ENCODE measurements at regions not wholly inside any gene's neighbourhood (a gene's known extent, or its start where the extent isn't known, plus 50 kb on each side); places are given as distances from the start of the nearest gene placed in this dataset.

DNA sequence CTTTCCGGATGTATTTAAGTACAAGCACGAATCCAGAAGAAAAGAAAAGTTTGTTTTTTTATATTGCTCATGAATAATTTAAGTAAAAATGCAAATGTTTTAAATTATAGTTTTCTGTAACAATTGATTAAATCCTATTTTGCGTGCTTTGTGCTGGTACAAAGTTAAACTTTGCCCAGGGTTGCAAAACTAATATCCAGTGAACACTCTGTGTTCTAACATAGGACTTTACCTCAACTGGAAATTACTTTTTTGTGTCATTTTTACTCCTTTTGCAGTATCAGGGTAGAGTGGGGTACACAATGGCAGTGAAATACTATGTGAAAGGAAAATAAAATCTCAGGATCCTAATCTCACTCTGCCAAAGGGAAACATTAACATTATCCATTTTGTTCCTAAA is 801.4 kb upstream of the MBL2 start:
- Histone ChIP-seq H2AFZ (ENCODE audit: low read depth, low read length, poor library complexity, severe bottlenecking) (no peak overlapping the region), H3K4me2 (ENCODE audit: low read length) (no peak overlapping the region), H3K9me2 (ENCODE audit: insufficient read depth) (no peaks in the 10 kb centered on the region), H3K9me3 (ENCODE audit: control insufficient read depth in 1 of 2, insufficient read depth in 1 of 2, low read depth in 1 of 2, low read length in 2 of 2) (peaks cover 11 to 17% of the 10 kb centered on the region in 2 experiments; a peak in 2 of 4 replicates), H4K20me1 (ENCODE audit: insufficient read depth) (no peaks in the 10 kb centered on the region), H3K27ac (ENCODE audit: low read depth, low read length) (no peak overlapping the region), H3K4me3 (replicated peaks in 1 of 2; ENCODE audit: low read depth in 1 of 2, low read length in 2 of 2) (no peak overlapping the region), H3K79me2 (ENCODE audit: insufficient read depth, low read length) (no peaks in the 10 kb centered on the region), H3K36me3 (ENCODE audit: control insufficient read depth in 1 of 2, insufficient read depth in 2 of 2, low read length in 2 of 2) (no peaks in the 10 kb centered on the region), H3K4me1 (ENCODE audit: control insufficient read depth in 1 of 2, insufficient read depth in 2 of 2, low read length in 2 of 2) (no peaks in the 10 kb centered on the region), H3K27me3 (ENCODE audit: insufficient read depth, low read length) (no peaks in the 10 kb centered on the region), H3K9ac (ENCODE audit: low read length) (no peak overlapping the region)
- TF ChIP-seq POLR2AphosphoS5 (IDR thresholded peaks at IDR 0.05; ENCODE audit: low read depth, low read length) (no peak), EGR1 (IDR thresholded peaks at IDR 0.05; ENCODE audit: low read depth) (no peak), EZH2phosphoT487 (IDR thresholded peaks at IDR 0.05; ENCODE audit: borderline replicate concordance) (no peak), SIN3A (IDR thresholded peaks at IDR 0.05; ENCODE audit: low read depth) (no peak), TCF7L2 (IDR thresholded peaks at IDR 0.05; ENCODE audit: borderline replicate concordance, extremely low read depth, insufficient read depth, insufficient read length) (no peak), EZH2 (IDR thresholded peaks at IDR 0.05) (no peak), CEBPB (IDR thresholded peaks at IDR 0.05; ENCODE audit: low read depth) (no peak), POLR2A (IDR thresholded peaks at IDR 0.05; ENCODE audit: borderline replicate concordance, extremely low read depth, insufficient read depth, insufficient read length) (no peak), FOSL1 (IDR thresholded peaks at IDR 0.05; ENCODE audit: low read depth) (no peak), CBX3 (IDR thresholded peaks at IDR 0.05; ENCODE audit: low read depth) (no peak), ZFX (IDR thresholded peaks at IDR 0.05) (no peak), SRF (IDR thresholded peaks at IDR 0.05; ENCODE audit: low read depth) (no peak)
- TF ChIP-seq, protein P1, sequence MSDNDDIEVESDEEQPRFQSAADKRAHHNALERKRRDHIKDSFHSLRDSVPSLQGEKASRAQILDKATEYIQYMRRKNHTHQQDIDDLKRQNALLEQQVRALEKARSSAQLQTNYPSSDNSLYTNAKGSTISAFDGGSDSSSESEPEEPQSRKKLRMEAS (IDR thresholded peaks at IDR 0.05): no peak
- TF ChIP-seq, protein P2, sequence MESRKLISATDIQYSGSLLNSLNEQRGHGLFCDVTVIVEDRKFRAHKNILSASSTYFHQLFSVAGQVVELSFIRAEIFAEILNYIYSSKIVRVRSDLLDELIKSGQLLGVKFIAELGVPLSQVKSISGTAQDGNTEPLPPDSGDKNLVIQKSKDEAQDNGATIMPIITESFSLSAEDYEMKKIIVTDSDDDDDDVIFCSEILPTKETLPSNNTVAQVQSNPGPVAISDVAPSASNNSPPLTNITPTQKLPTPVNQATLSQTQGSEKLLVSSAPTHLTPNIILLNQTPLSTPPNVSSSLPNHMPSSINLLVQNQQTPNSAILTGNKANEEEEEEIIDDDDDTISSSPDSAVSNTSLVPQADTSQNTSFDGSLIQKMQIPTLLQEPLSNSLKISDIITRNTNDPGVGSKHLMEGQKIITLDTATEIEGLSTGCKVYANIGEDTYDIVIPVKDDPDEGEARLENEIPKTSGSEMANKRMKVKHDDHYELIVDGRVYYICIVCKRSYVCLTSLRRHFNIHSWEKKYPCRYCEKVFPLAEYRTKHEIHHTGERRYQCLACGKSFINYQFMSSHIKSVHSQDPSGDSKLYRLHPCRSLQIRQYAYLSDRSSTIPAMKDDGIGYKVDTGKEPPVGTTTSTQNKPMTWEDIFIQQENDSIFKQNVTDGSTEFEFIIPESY (IDR thresholded peaks at IDR 0.05; ENCODE audit: extremely low read depth, insufficient replicate concordance, low read length): no peak
- TF ChIP-seq, protein P3, sequence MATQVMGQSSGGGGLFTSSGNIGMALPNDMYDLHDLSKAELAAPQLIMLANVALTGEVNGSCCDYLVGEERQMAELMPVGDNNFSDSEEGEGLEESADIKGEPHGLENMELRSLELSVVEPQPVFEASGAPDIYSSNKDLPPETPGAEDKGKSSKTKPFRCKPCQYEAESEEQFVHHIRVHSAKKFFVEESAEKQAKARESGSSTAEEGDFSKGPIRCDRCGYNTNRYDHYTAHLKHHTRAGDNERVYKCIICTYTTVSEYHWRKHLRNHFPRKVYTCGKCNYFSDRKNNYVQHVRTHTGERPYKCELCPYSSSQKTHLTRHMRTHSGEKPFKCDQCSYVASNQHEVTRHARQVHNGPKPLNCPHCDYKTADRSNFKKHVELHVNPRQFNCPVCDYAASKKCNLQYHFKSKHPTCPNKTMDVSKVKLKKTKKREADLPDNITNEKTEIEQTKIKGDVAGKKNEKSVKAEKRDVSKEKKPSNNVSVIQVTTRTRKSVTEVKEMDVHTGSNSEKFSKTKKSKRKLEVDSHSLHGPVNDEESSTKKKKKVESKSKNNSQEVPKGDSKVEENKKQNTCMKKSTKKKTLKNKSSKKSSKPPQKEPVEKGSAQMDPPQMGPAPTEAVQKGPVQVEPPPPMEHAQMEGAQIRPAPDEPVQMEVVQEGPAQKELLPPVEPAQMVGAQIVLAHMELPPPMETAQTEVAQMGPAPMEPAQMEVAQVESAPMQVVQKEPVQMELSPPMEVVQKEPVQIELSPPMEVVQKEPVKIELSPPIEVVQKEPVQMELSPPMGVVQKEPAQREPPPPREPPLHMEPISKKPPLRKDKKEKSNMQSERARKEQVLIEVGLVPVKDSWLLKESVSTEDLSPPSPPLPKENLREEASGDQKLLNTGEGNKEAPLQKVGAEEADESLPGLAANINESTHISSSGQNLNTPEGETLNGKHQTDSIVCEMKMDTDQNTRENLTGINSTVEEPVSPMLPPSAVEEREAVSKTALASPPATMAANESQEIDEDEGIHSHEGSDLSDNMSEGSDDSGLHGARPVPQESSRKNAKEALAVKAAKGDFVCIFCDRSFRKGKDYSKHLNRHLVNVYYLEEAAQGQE (IDR thresholded peaks at IDR 0.05; ENCODE audit: low read depth): no peak
- TF ChIP-seq, protein P4, sequence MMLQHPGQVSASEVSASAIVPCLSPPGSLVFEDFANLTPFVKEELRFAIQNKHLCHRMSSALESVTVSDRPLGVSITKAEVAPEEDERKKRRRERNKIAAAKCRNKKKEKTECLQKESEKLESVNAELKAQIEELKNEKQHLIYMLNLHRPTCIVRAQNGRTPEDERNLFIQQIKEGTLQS (IDR thresholded peaks at IDR 0.05): no peak
- POLR2A ChIA-PET: no interaction called here
- CTCF ChIA-PET: no interaction called here
- ATAC-seq: no peak
- BruUV-seq (replicated peaks): no TSS peak
- DNase-seq (ENCODE audit: low read depth, low spot score): no peak
- RAD21 ChIA-PET (ENCODE audit: low non-redundant PET in 1 of 2, low total read pairs in 2 of 2, uncharacterized antibody in 2 of 2, unreplicated experiment in 2 of 2): no interaction called here
- intact Hi-C loops (cut with micrococcal nuclease): no loop called here
